ENCODE measurements at regions not wholly inside any gene's neighbourhood (a gene's known extent, or its start where the extent isn't known, plus 50 kb on each side); places are given as distances from the start of the nearest gene placed in this dataset.

- Mint-ChIP-seq H3K4me1 (ENCODE audit: low read depth, unreplicated experiment) (peaks cover 10% of the 10 kb centered on the region), H3K27ac (ENCODE audit: unreplicated experiment) (no peak overlapping the region), H3K27me3 (ENCODE audit: low read depth, unreplicated experiment) (no peaks in the 10 kb centered on the region), H3K4me3 (ENCODE audit: unreplicated experiment) (no peak overlapping the region), H3K36me3 (ENCODE audit: low read depth, unreplicated experiment) (no peaks in the 10 kb centered on the region), H3K9me3 (ENCODE audit: unreplicated experiment) (peaks cover 10% of the 10 kb centered on the region)
- H3K4me2 ChIP-seq (ENCODE audit: low read length) = no peak overlapping the region
- H3K27me3 ChIP-seq (ENCODE audit: insufficient read depth, low read length) = no peaks in the 10 kb centered on the region
- H3K4me3 ChIP-seq (ENCODE audit: insufficient read depth, low read depth, low read length) = no peak overlapping the region
- no peak for FAIRE-seq
- H3K9ac ChIP-seq (ENCODE audit: low read length) = no peak overlapping the region
- no peaks in the 10 kb centered on the region for H3K36me3 ChIP-seq (ENCODE audit: insufficient read depth, low read length)
- no peak overlapping the region for H2AFZ ChIP-seq (ENCODE audit: low read depth, low read length)
- TF ChIP-seq CTCF (IDR thresholded peaks at IDR 0.05; ENCODE audit: insufficient read depth, low read depth, low read length) = no peak
- H3K27ac ChIP-seq (ENCODE audit: low read depth, low read length) = no peak overlapping the region
- H3K4me1 ChIP-seq (ENCODE audit: insufficient read depth, low read length) = peaks cover 13% of the 10 kb centered on the region
- no peaks in the 10 kb centered on the region for H4K20me1 ChIP-seq (ENCODE audit: insufficient read depth, low read length)
- H3K79me2 ChIP-seq (ENCODE audit: insufficient read depth, low read length) = no peaks in the 10 kb centered on the region
- H3K9me3 ChIP-seq (ENCODE audit: insufficient read depth, low read depth, low read length) = no peaks in the 10 kb centered on the region
- peak; percentile 26 for DNase-seq (ENCODE audit: low read depth)
Measured at GRCh38 chr6:133641104-133641503, 247.8 kb upstream of the TCF21 start.

DNA sequence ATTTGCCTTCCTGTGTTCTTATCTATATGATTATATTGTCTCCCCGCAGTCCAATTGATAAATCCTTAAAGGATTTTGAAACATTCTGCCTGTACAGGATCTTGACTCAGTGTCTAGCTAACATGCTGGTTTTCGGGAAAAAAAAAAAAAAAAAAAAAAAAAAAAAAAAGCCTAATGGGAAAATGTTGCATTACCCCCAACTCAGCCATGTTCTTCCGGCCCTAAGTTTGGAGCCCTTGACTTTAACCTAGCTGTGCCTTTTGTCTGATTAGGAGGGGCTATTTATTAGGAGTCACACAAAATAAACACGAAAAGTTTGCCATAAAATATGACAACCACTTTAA lies 244.4 kb upstream of the TCF21 start:
- no peak for DNase-seq (ENCODE audit: low read depth)
- Histone ChIP-seq H3K27ac (ENCODE audit: low read depth, low read length) (no peak overlapping the region), H3K4me2 (ENCODE audit: low read length) (no peak overlapping the region)

More for the DNA sequence above, 244.4 kb upstream of the TCF21 start:
- Histone ChIP-seq H3K4me1 (ENCODE audit: insufficient read depth, low read length) (peaks cover 26% of the 10 kb centered on the region), H3K9me3 (ENCODE audit: insufficient read depth, low read depth, low read length) (no peaks in the 10 kb centered on the region), H3K9ac (ENCODE audit: low read length) (no peak overlapping the region), H3K36me3 (ENCODE audit: insufficient read depth, low read length) (no peaks in the 10 kb centered on the region), H3K79me2 (ENCODE audit: insufficient read depth, low read length) (no peaks in the 10 kb centered on the region), H4K20me1 (ENCODE audit: insufficient read depth, low read length) (no peaks in the 10 kb centered on the region), H3K27me3 (ENCODE audit: insufficient read depth, low read length) (no peaks in the 10 kb centered on the region), H2AFZ (ENCODE audit: low read depth, low read length) (no peak overlapping the region), H3K4me3 (ENCODE audit: insufficient read depth, low read depth, low read length) (no peak overlapping the region)
- peaks cover 25% of the 10 kb centered on the region for H3K4me1 Mint-ChIP-seq (ENCODE audit: low read depth, unreplicated experiment)
- FAIRE-seq = no peak
- peaks cover 1% of the 10 kb centered on the region for H3K9me3 Mint-ChIP-seq (ENCODE audit: unreplicated experiment)
- H3K36me3 Mint-ChIP-seq (ENCODE audit: low read depth, unreplicated experiment) = no peaks in the 10 kb centered on the region
- H3K4me3 Mint-ChIP-seq (ENCODE audit: unreplicated experiment) = no peak overlapping the region
- no peaks in the 10 kb centered on the region for H3K27me3 Mint-ChIP-seq (ENCODE audit: low read depth, unreplicated experiment)
- no peak overlapping the region for H3K27ac Mint-ChIP-seq (ENCODE audit: unreplicated experiment)
- TF ChIP-seq CTCF (IDR thresholded peaks at IDR 0.05; ENCODE audit: insufficient read depth, low read depth, low read length) (no peak), EZH2 (IDR thresholded peaks at IDR 0.05; ENCODE audit: insufficient read depth, low read length) (no peak)
